Keratinocyte (primary cell): ENCODE measurements at regions not wholly inside any gene's neighbourhood (a gene's known extent, or its start where the extent isn't known, plus 50 kb on each side); places are given as distances from the start of the nearest gene placed in this dataset.

Source experiments
- DNase-seq: peaks from one replicate; pipeline ENCODE4 v3.0.0-alpha.2; 2011; ENCODE audit warnings: low read depth, missing footprints, low spot score
- FAIRE-seq: peaks from 2 replicates; lab custom pipeline; 2011; peaks lifted over from hg19 to GRCh38; lab: Jason Lieb, UNC
- H2AFZ ChIP-seq: 2 replicates; pipeline ENCODE4 v1.6.0; 2012; ENCODE audit warnings: low read length, control low read depth, inconsistent platforms; ENCODE audit not compliant: control insufficient read depth
- H3K27ac ChIP-seq: 2 replicates; pipeline ENCODE4 v1.5.1; 2011; ENCODE audit warnings: low read length; ENCODE audit not compliant: control insufficient read depth, insufficient read depth
- H3K27me3 ChIP-seq: 3 replicates; pipeline ENCODE4 v1.6.0; 2011; ENCODE audit warnings: low read length; ENCODE audit not compliant: control insufficient read depth, insufficient read depth; ENCODE audit errors: extremely low read depth
- H3K36me3 ChIP-seq, 2 experiments: 2 replicates in 1 of 2; 3 replicates in 1 of 2; pipeline ENCODE4 v1.5.1; 2011; ENCODE audit warnings: low read length in 2 of 2, mild to moderate bottlenecking in 1 of 2; ENCODE audit not compliant: control insufficient read depth in 2 of 2, insufficient read depth in 2 of 2; ENCODE audit errors: extremely low read depth in 1 of 2
- H3K4me1 ChIP-seq: 3 replicates; pipeline ENCODE4 v1.5.1; 2011; ENCODE audit warnings: low read length; ENCODE audit not compliant: control insufficient read depth, insufficient read depth; ENCODE audit errors: extremely low read depth
- H3K4me2 ChIP-seq: 3 replicates; pipeline ENCODE4 v1.6.0; 2011; ENCODE audit warnings: low read depth, low read length; ENCODE audit not compliant: control insufficient read depth, insufficient read depth; ENCODE audit errors: extremely low read depth
- H3K4me3 ChIP-seq, 3 experiments: fragments of 200-600 bp in 1 of 3; sonication (generic) in 1 of 3; 2 replicates in 2 of 3; 3 replicates in 1 of 3; pipeline ENCODE4 v1.5.1; 2011 to 2016; ENCODE audit warnings: low read length in 3 of 3, mild to moderate bottlenecking in 3 of 3, control low read depth in 2 of 3, inconsistent platforms in 1 of 3, low read depth in 1 of 3, mixed read lengths in 1 of 3, mixed run types in 1 of 3, moderate library complexity in 1 of 3; ENCODE audit not compliant: control insufficient read depth in 2 of 3, insufficient read depth in 2 of 3; ENCODE audit errors: extremely low read depth in 1 of 3
- H3K79me2 ChIP-seq: 2 replicates; pipeline ENCODE4 v1.6.0; 2012; ENCODE audit warnings: low read length; ENCODE audit not compliant: control insufficient read depth, insufficient read depth
- H3K9ac ChIP-seq: 3 replicates; pipeline ENCODE4 v1.6.0; 2011; ENCODE audit warnings: low read length; ENCODE audit not compliant: control insufficient read depth, insufficient read depth; ENCODE audit errors: extremely low read depth
- H3K9me1 ChIP-seq: 3 replicates; pipeline ENCODE4 v1.6.0; 2011; ENCODE audit warnings: low read length; ENCODE audit not compliant: control insufficient read depth, insufficient read depth; ENCODE audit errors: extremely low read depth
- H3K9me3 ChIP-seq: 2 replicates; pipeline ENCODE4 v1.5.1; 2012; ENCODE audit warnings: low read depth, low read length; ENCODE audit not compliant: control insufficient read depth
- H4K20me1 ChIP-seq: 3 replicates; pipeline ENCODE4 v1.6.0; 2011; ENCODE audit warnings: low read length; ENCODE audit not compliant: control insufficient read depth, insufficient read depth; ENCODE audit errors: extremely low read depth
- CTCF ChIP-seq, 3 experiments: IDR thresholded peaks in 1 of 3; conservative IDR thresholded peaks in 1 of 3; optimal IDR thresholded peaks in 1 of 3; 2 replicates in 2 of 3; 3 replicates in 1 of 3; pipeline versions ENCODE3 to v1.5.1; 2011; ENCODE audit warnings: low read length in 3 of 3, mild to moderate bottlenecking in 3 of 3, moderate library complexity in 2 of 3, control low read depth in 1 of 3, inconsistent platforms in 1 of 3; ENCODE audit not compliant: insufficient read depth in 2 of 3; ENCODE audit errors: extremely low read depth in 1 of 3
- EZH2 ChIP-seq: IDR thresholded peaks from one replicate; pipeline ENCODE4 v1.6.1; 2012; ENCODE audit warnings: inconsistent platforms, mild to moderate bottlenecking, low read length, moderate library complexity
- dilution Hi-C: fragments of 300-500 bp; cut with MboI; formaldehyde crosslinking; loops from one replicate; pipeline ENCODE4 v1.7.0; 2020; ENCODE audit warnings: low sequenced_read_pairs; ENCODE audit not compliant: extremely low pct_ligation_motif_present

GRCh38 chr20:48407710-48408109, 420.1 kb downstream of the PREX1 start:
- FAIRE-seq, result no peak
- dilution Hi-C loops, result no loop called here
- no peaks in the 10 kb centered on the region for H3K9me3 ChIP-seq

GRCh38 chr20:48406912-48407340, 420.9 kb downstream of the PREX1 start:
- no peaks in the 10 kb centered on the region for H4K20me1 ChIP-seq
- DNase-seq (no peak), FAIRE-seq (no peak)
- H3K9me3 ChIP-seq, result no peaks in the 10 kb centered on the region
- H3K36me3 ChIP-seq, result no peaks in the 10 kb centered on the region
- no peak overlapping the region for H3K4me3 ChIP-seq
- H3K79me2 ChIP-seq, result no peaks in the 10 kb centered on the region
- TF ChIP-seq CTCF (optimal IDR thresholded peaks at IDR 0.05 in 1 of 3, IDR thresholded peaks at IDR 0.05 in 1 of 3, conservative IDR thresholded peaks at IDR 0.05 in 1 of 3; ENCODE audit: extremely low read depth in 1 of 3, insufficient read depth in 2 of 3, low read length in 3 of 3) (no peak), EZH2 (no peak)
- H3K9me1 ChIP-seq, result no peaks in the 10 kb centered on the region
- H3K27ac ChIP-seq, result no peak overlapping the region
- dilution Hi-C loops, result no loop called here
- H3K27me3 ChIP-seq, result no peaks in the 10 kb centered on the region
- no peak overlapping the region for H3K4me2 ChIP-seq
- no peak overlapping the region for H3K9ac ChIP-seq
- H3K4me1 ChIP-seq, result no peaks in the 10 kb centered on the region
- no peak overlapping the region for H2AFZ ChIP-seq

More at GRCh38 chr20:48407710-48408109, 420.1 kb downstream of the PREX1 start:
- Histone ChIP-seq H2AFZ (no peak overlapping the region), H3K9ac (no peak overlapping the region), H4K20me1 (no peaks in the 10 kb centered on the region), H3K4me3 (no peak overlapping the region), H3K79me2 (no peaks in the 10 kb centered on the region), H3K4me1 (no peaks in the 10 kb centered on the region), H3K27ac (no peak overlapping the region), H3K4me2 (no peak overlapping the region), H3K36me3 (no peaks in the 10 kb centered on the region), H3K27me3 (no peaks in the 10 kb centered on the region), H3K9me1 (no peaks in the 10 kb centered on the region)
- no peak for TF ChIP-seq CTCF (optimal IDR thresholded peaks at IDR 0.05 in 1 of 3, IDR thresholded peaks at IDR 0.05 in 1 of 3, conservative IDR thresholded peaks at IDR 0.05 in 1 of 3; ENCODE audit: extremely low read depth in 1 of 3, insufficient read depth in 2 of 3, low read length in 3 of 3)
- no peak for TF ChIP-seq EZH2
- DNase-seq, result no peak
